D721Med (cell line): ENCODE measurements at regions not wholly inside any gene's neighbourhood (a gene's known extent, or its start where the extent isn't known, plus 50 kb on each side); places are given as distances from the start of the nearest gene placed in this dataset.

Experiments used
- DNase-seq: peaks from one replicate; pipeline ENCODE4 v3.0.0; 2011; ENCODE audit warnings: low spot score; ENCODE audit not compliant: insufficient read length
- FAIRE-seq: peaks from 2 replicates; lab custom pipeline; 2011; peaks lifted over from hg19 to GRCh38; lab: Jason Lieb, UNC
- TF ChIP-seq, protein P1 (sequence below): IDR thresholded peaks from 2 replicates; pipeline ENCODE4 v1.5.1; 2012; ENCODE audit warnings: mild to moderate bottlenecking, control low read depth; ENCODE audit not compliant: insufficient read depth; ENCODE audit errors: missing control alignments

DNA sequence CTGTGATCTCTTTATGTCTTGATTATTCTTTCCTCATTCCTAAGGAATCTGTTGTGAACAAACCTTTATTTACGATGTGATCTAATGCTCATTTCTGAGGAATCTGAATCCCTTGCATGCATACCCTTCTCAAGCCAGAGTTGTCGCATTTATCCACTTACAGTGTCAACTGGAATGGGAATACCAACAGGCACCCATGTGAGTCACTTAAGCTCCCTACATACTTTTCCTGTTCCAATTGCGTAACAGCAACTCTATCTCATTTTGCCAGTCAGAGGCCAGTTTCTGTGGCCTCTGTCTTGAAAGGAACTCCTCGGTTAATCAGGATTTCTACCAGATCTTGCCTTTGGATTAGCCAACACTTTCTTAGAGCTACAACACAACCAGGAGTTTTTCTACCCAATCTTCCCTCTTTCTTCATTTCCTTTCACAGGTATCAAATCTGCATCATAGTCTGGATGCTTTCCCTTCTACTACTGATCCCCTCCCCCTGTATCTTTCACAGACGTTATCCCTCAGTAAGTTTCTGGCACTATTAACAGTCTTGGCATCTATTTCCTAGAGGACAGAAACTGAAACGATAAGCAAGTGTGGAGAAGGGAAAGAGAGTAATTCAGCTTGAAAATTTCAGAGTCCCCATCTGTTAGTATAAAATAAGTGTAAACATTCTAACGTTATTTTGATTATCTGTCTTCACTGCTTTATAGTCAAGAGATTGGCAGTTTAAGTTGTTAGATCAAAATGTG, 66.8 kb upstream of the BCHE start:
- TF ChIP-seq, protein P1, sequence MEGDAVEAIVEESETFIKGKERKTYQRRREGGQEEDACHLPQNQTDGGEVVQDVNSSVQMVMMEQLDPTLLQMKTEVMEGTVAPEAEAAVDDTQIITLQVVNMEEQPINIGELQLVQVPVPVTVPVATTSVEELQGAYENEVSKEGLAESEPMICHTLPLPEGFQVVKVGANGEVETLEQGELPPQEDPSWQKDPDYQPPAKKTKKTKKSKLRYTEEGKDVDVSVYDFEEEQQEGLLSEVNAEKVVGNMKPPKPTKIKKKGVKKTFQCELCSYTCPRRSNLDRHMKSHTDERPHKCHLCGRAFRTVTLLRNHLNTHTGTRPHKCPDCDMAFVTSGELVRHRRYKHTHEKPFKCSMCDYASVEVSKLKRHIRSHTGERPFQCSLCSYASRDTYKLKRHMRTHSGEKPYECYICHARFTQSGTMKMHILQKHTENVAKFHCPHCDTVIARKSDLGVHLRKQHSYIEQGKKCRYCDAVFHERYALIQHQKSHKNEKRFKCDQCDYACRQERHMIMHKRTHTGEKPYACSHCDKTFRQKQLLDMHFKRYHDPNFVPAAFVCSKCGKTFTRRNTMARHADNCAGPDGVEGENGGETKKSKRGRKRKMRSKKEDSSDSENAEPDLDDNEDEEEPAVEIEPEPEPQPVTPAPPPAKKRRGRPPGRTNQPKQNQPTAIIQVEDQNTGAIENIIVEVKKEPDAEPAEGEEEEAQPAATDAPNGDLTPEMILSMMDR = no peak
- FAIRE-seq = no peak

DNA sequence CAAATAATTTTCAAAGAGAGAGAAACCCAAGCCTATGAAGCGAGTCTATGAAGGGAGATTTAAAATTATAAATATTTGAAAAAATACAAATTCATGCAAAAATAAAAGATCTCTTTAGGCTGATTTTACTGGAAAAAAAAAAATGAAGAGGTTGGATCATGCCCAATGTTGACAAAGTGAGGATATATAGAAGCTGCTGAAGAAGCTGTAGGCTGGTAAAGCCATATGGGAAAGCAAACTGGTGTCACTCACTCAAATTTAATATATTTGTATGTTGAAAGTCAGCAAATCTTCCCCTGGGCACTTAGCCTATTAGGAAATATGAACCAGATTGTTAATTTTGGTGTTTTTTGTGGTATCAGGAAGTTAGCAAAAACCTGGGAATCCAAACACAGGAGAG, 61.8 kb upstream of the BCHE start:
- TF ChIP-seq, protein P1 = no peak
- DNase-seq = no peak
- no peak for FAIRE-seq

More for the DNA sequence above, 66.8 kb upstream of the BCHE start:
- DNase-seq = no peak

DNA sequence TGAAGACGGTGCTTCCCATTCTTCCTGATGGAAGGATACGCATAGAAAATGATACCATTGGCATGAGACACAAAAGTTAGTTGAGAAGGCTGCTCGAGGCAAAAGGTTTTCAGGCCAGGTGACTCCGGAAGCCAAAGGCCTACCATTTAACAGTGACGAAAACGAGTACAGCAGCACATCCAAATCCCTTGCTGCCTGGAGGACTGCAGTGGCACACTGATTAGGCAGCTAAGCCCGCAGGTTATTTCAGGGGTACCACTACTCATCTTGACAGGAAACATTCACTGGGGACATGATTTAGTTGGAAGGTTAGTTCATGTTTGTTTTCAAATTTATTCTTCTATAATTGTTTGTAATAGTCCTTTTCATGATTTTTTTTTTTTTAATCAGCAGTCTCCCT, 59.9 kb upstream of the BCHE start:
- FAIRE-seq (no peak), DNase-seq (no peak)
- TF ChIP-seq, protein P1 = no peak

DNA sequence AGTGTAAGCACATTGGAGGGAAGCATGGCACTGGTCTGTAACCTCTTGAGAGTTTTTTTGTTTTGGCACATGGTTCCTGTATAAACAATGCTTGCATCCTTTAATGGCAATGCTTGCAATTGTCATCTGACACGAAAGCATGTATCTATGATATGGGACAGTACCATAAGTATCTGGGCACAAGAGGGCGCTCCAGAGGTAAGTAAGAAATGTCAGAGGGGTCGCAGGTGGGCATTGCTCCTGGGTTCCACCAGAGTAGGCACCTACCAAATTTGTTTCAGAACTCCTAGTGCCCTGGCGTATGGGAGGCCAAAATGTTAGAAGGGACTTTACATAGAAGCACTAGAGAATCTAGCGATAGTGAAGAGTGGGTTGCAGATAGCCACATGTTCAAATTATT, 58.7 kb upstream of the BCHE start:
- TF ChIP-seq, protein P1 = peak; percentile 59
- DNase-seq (no peak), FAIRE-seq (peak; percentile 61)

DNA sequence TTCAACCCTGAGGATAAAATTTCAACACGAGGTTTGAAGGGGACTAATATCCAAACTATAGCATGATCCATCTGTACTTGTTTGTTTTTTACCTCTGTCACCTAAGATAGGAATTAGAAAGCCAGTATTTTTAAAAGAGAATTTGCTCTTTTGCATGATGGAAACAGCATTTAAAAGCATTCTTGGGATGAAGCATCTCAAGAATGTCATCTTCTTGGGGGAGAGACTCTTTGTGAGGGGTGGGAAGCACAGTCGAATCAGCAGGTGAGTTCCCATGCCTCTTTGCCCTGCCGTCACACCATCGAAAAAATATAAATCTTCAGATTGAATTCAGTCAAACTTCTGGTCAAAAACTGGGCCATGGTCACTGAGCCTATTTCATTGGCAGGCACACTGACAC, 55.3 kb upstream of the BCHE start:
- TF ChIP-seq, protein P1 = no peak
- DNase-seq (no peak), FAIRE-seq (no peak)
